ENCODE measurements at regions not wholly inside any gene's neighbourhood (a gene's known extent, or its start where the extent isn't known, plus 50 kb on each side); places are given as distances from the start of the nearest gene placed in this dataset.

DNA sequence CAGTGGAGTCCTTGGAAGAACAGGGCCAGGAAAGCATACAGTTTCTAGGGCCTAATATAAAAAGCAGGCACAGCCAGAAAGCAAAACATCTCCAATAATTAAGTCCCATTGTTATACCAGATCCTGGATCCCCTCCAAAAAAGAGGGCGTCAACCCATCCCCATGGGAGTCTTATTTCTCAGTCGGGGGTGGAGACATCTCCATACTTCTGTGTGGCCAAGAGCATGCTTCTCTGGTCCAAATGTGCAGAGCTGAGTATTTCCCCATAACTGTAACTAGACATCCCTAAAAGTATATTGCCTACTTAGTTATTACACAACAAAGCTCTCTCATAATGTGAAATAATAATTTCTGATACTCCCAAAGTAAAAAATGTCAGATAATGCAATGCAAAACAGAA lies 104.2 kb upstream of the SOX13 start:
- 60% methylated on average over 2 of the region's 2 CpGs; no CpG with 5 or more reads in 1 of the 2 experiments for WGBS, 2 experiments (ENCODE audit: extremely low coverage in 1 of 2, insufficient coverage in 1 of 2, insufficient read length in 1 of 2, insufficient replicate concordance in 2 of 2, low coverage in 1 of 2, low lambda C conversion rate in 2 of 2, missing lambda C conversion rate in 1 of 2)

More for the DNA sequence above, 104.2 kb upstream of the SOX13 start:
- H2BK20ac ChIP-seq (ENCODE audit: low read length): no peak overlapping the region
- H4K8ac ChIP-seq (ENCODE audit: extremely low read depth, insufficient read depth, low read length): no peak overlapping the region
- no peak overlapping the region for H3K4ac ChIP-seq (replicated peaks; ENCODE audit: insufficient read length, low read depth, low read length)
- H3K56ac ChIP-seq (replicated peaks; ENCODE audit: insufficient read length, low read depth, low read length): no peak overlapping the region
- no peak overlapping the region for H3K27ac ChIP-seq (ENCODE audit: low read depth, low read length)
- H2AFZ ChIP-seq (ENCODE audit: low read length): no peak overlapping the region
- no peak overlapping the region for H3K9ac ChIP-seq (replicated peaks in 1 of 4; ENCODE audit: extremely low read depth in 1 of 4, low read depth in 3 of 4, low read length in 3 of 4)
- H2BK12ac ChIP-seq (ENCODE audit: low read depth, low read length): no peak overlapping the region
- no peaks in the 10 kb centered on the region; a peak in 2 of 8 replicates for H3K36me3 ChIP-seq (ENCODE audit: control insufficient read depth in 2 of 4, insufficient read depth in 4 of 4, low read length in 3 of 4)
- POLR2A ChIA-PET (ENCODE audit: partially characterized antibody): interaction anchor here (0.7 to 0.8 kb wide), 2 partner anchors 97 to 111 kb away, joined by 3 to 4 read pairs; no protein-coding TSS in a partner anchor
- FAIRE-seq (no peak), DNase-seq (ENCODE audit: low read depth in 1 of 2, low spot score in 2 of 2) (no peak)
- peaks cover 24 to 32% of the 10 kb centered on the region in 2 experiments for H3K9me3 ChIP-seq (ENCODE audit: insufficient read depth in 2 of 2, low read depth in 1 of 2, low read length in 1 of 2)
- H3K27me3 ChIP-seq (replicated peaks in 1 of 4; ENCODE audit: control insufficient read depth in 3 of 4, extremely low read depth in 1 of 4, insufficient read depth in 3 of 4, low read length in 3 of 4): no peaks in the 10 kb centered on the region
- CTCF ChIA-PET (ENCODE audit: partially characterized antibody): interaction anchor here (0.9 kb wide), 1 partner anchor 98 kb away, joined by 4 read pairs; no protein-coding TSS in a partner anchor
- H3K4me3 ChIP-seq (ENCODE audit: extremely low read depth in 1 of 4, insufficient read depth in 2 of 4, low read depth in 3 of 4, low read length in 4 of 4): no peak overlapping the region
- no peak overlapping the region for H3K14ac ChIP-seq (ENCODE audit: insufficient read length)
- no peaks in the 10 kb centered on the region for H3K4me1 ChIP-seq (replicated peaks in 1 of 4; ENCODE audit: control insufficient read depth in 3 of 4, insufficient read depth in 4 of 4, low read length in 3 of 4)
- H4K20me1 ChIP-seq (replicated peaks in 1 of 2; ENCODE audit: control insufficient read depth in 1 of 2, insufficient read depth in 2 of 2, low read length in 2 of 2): no peaks in the 10 kb centered on the region
- H2AK5ac ChIP-seq (ENCODE audit: low read depth, low read length): no peak overlapping the region
- no peaks in the 10 kb centered on the region for H3K23me2 ChIP-seq (ENCODE audit: low read depth, low read length)
- no peaks in the 10 kb centered on the region for H3K79me2 ChIP-seq (ENCODE audit: control insufficient read depth in 1 of 2, insufficient read depth in 2 of 2, low read length in 2 of 2)
- H3K4me2 ChIP-seq (ENCODE audit: insufficient read depth in 1 of 2, low read depth in 2 of 2, low read length in 2 of 2): no peak overlapping the region
- no peak overlapping the region for H3K23ac ChIP-seq (ENCODE audit: insufficient read length)
- H3K18ac ChIP-seq (ENCODE audit: extremely low read depth, low read length): no peak overlapping the region
- TF ChIP-seq SP4 (IDR thresholded peaks at IDR 0.05; ENCODE audit: low read length) (no peak), TAF1 (IDR thresholded peaks at IDR 0.05; ENCODE audit: low read depth, low read length) (no peak), CBX5 (IDR thresholded peaks at IDR 0.05; ENCODE audit: low read depth, low read length) (no peak), SRF (IDR thresholded peaks at IDR 0.05; ENCODE audit: low read depth, low read length) (no peak), EP300 (IDR thresholded peaks at IDR 0.05; ENCODE audit: borderline replicate concordance in 1 of 2, low read depth in 2 of 2, low read length in 2 of 2) (no peak), TBP (IDR thresholded peaks at IDR 0.05; ENCODE audit: low read depth, low read length) (no peak), ASH2L (IDR thresholded peaks at IDR 0.05; ENCODE audit: low read length) (no peak), POU5F1 (IDR thresholded peaks at IDR 0.05; ENCODE audit: low read depth, low read length) (no peak), RXRA (IDR thresholded peaks at IDR 0.05; ENCODE audit: insufficient read depth, low read depth, low read length) (no peak), RBBP5 (IDR thresholded peaks at IDR 0.05; ENCODE audit: borderline replicate concordance, low read depth, low read length) (no peak)
- H4K91ac ChIP-seq (replicated peaks; ENCODE audit: insufficient read length, low read length): no peak overlapping the region
- no peak overlapping the region for H2BK15ac ChIP-seq (ENCODE audit: low read length)
- H2BK5ac ChIP-seq (ENCODE audit: low read depth, low read length): no peak overlapping the region
- no peaks in the 10 kb centered on the region for H3K79me1 ChIP-seq (ENCODE audit: low read depth, low read length)
- no peak overlapping the region for H2BK120ac ChIP-seq (replicated peaks; ENCODE audit: low read depth, low read length)
- H4K5ac ChIP-seq (ENCODE audit: insufficient read length, low read depth, low read length): no peak overlapping the region
